OCI-LY3 (cell line): ENCODE measurements at regions not wholly inside any gene's neighbourhood (a gene's known extent, or its start where the extent isn't known, plus 50 kb on each side); places are given as distances from the start of the nearest gene placed in this dataset.

Source experiments
- H2AFZ ChIP-seq: fragments of 200-600, 300-600 bp; shearing (Covaris generic); 2 replicates; pipeline ENCODE4 v1.6.0; 2014; ENCODE audit warnings: antibody characterized with exemption, low read depth, low read length
- H3K27ac ChIP-seq: fragments of 200-600, 300-600 bp; sonication (generic); 2 replicates; pipeline ENCODE4 v1.5.1; 2014; ENCODE audit warnings: mild to moderate bottlenecking, low read length, moderate library complexity, mixed read lengths
- H3K27me3 ChIP-seq: fragments of 200-600, 300-600 bp; sonication (generic); 2 replicates; pipeline ENCODE4 v1.6.1; 2014; ENCODE audit warnings: low read depth, low read length, mixed read lengths
- H3K36me3 ChIP-seq: fragments of 200-600, 300-600 bp; sonication (generic); replicated peaks from 2 replicates; pipeline ENCODE3; 2014; ENCODE audit warnings: low read depth, low read length, mixed read lengths
- H3K4me1 ChIP-seq: fragments of 300-600, 200-600 bp; sonication (generic); 2 replicates; pipeline ENCODE4 v1.6.1; 2014; ENCODE audit warnings: low read length, mixed read lengths
- H3K4me2 ChIP-seq: fragments of 200-600, 300-600 bp; sonication (generic); 2 replicates; pipeline ENCODE4 v1.6.1; 2014; ENCODE audit warnings: low read length, mixed read lengths
- H3K4me3 ChIP-seq: fragments of 300-600, 200-600 bp; sonication (generic); 2 replicates; pipeline ENCODE4 v1.5.1; 2014; ENCODE audit warnings: antibody characterized with exemption, mild to moderate bottlenecking, low read length, moderate library complexity
- H3K79me2 ChIP-seq: fragments of 300-600, 200-600 bp; shearing (Covaris generic); 2 replicates; pipeline ENCODE4 v1.6.1; 2014; ENCODE audit warnings: mild to moderate bottlenecking, low read length, mixed read lengths
- H3K9ac ChIP-seq: fragments of 300-600, 200-600 bp; shearing (Covaris generic); 2 replicates; pipeline ENCODE4 v1.6.0; 2014; ENCODE audit warnings: mild to moderate bottlenecking, low read length, moderate library complexity
- H3K9me3 ChIP-seq: fragments of 200-600, 300-600 bp; shearing (Covaris generic); 2 replicates; pipeline ENCODE4 v1.6.1; 2014; ENCODE audit warnings: low read length, mixed read lengths; ENCODE audit not compliant: insufficient read depth
- H4K20me1 ChIP-seq: fragments of 200-600, 300-600 bp; sonication (generic); 2 replicates; pipeline ENCODE4 v1.6.1; 2016; ENCODE audit warnings: low read length, mixed read lengths; ENCODE audit not compliant: insufficient read depth
- CTCF ChIP-seq: fragments of 200-600, 300-600 bp; sonication (generic); IDR thresholded peaks from 2 replicates; pipeline ENCODE4 v1.5.1; 2014; ENCODE audit warnings: antibody characterized with exemption, low read length, low read depth
- EZH2phosphoT487 ChIP-seq: fragments of 200-600 bp; shearing (Covaris generic); IDR thresholded peaks from 2 replicates; pipeline ENCODE4 v1.6.1; 2018; ENCODE audit warnings: antibody characterized with exemption, mixed run types, low read depth

- H4K20me1 ChIP-seq: no peaks in the 10 kb centered on the region
- H3K4me3 ChIP-seq: no peak overlapping the region
- H3K79me2 ChIP-seq: no peaks in the 10 kb centered on the region
- no peaks in the 10 kb centered on the region for H3K36me3 ChIP-seq
- no peak overlapping the region for H3K9ac ChIP-seq
- TF ChIP-seq CTCF (no peak), EZH2phosphoT487 (no peak)
- H2AFZ ChIP-seq: no peak overlapping the region
- no peak overlapping the region for H3K27ac ChIP-seq
- no peak overlapping the region for H3K4me2 ChIP-seq
- peaks cover 7% of the 10 kb centered on the region for H3K4me1 ChIP-seq
- no peaks in the 10 kb centered on the region for H3K9me3 ChIP-seq
- H3K27me3 ChIP-seq: peaks cover 9% of the 10 kb centered on the region
Measured at GRCh38 chr16:86087896-86088230, 188.9 kb downstream of the IRF8 start.

- Histone ChIP-seq H3K9ac (no peak overlapping the region), H3K4me1 (peaks cover 7% of the 10 kb centered on the region), H3K79me2 (no peaks in the 10 kb centered on the region), H3K9me3 (no peaks in the 10 kb centered on the region), H3K4me3 (no peak overlapping the region), H3K27ac (no peak overlapping the region), H3K27me3 (peaks cover 5% of the 10 kb centered on the region), H3K36me3 (no peaks in the 10 kb centered on the region), H3K4me2 (no peak overlapping the region), H4K20me1 (no peaks in the 10 kb centered on the region), H2AFZ (no peak overlapping the region)
- TF ChIP-seq EZH2phosphoT487: no peak
- no peak for TF ChIP-seq CTCF
Measured at GRCh38 chr16:86088287-86088686, 189.3 kb downstream of the IRF8 start.

- no peaks in the 10 kb centered on the region; the same call in 1 of the 2 replicates for H3K27me3 ChIP-seq
- H3K4me1 ChIP-seq: peaks cover 7% of the 10 kb centered on the region
- H3K9ac ChIP-seq: no peak overlapping the region
- no peaks in the 10 kb centered on the region for H4K20me1 ChIP-seq
- H2AFZ ChIP-seq: no peak overlapping the region
- no peak overlapping the region for H3K4me2 ChIP-seq
- no peaks in the 10 kb centered on the region for H3K9me3 ChIP-seq
- no peak overlapping the region for H3K27ac ChIP-seq
- no peaks in the 10 kb centered on the region for H3K36me3 ChIP-seq
- no peaks in the 10 kb centered on the region for H3K79me2 ChIP-seq
- no peak overlapping the region for H3K4me3 ChIP-seq
- TF ChIP-seq EZH2phosphoT487 (no peak), CTCF (no peak)
Measured at GRCh38 chr16:86088816-86089215, 189.9 kb downstream of the IRF8 start.

GRCh38 chr16:86089334-86089900 is 190.5 kb downstream of the IRF8 start:
- H3K4me2 ChIP-seq: peak overlapping the region; percentile 12
- H3K79me2 ChIP-seq: no peaks in the 10 kb centered on the region
- H3K27me3 ChIP-seq: no peaks in the 10 kb centered on the region
- H3K9me3 ChIP-seq: no peaks in the 10 kb centered on the region
- TF ChIP-seq CTCF: no peak
- no peak for TF ChIP-seq EZH2phosphoT487
- no peak overlapping the region for H3K27ac ChIP-seq
- no peak overlapping the region for H3K4me3 ChIP-seq
- H4K20me1 ChIP-seq: no peaks in the 10 kb centered on the region
- H3K36me3 ChIP-seq: no peaks in the 10 kb centered on the region
- H2AFZ ChIP-seq: no peak overlapping the region
- H3K4me1 ChIP-seq: peaks cover 7% of the 10 kb centered on the region
- H3K9ac ChIP-seq: no peak overlapping the region
